Tibial artery (tissue), 4 donors: ENCODE measurements at regions not wholly inside any gene's neighbourhood (a gene's known extent, or its start where the extent isn't known, plus 50 kb on each side); places are given as distances from the start of the nearest gene placed in this dataset.

Experiments
- DNase-seq, 2 donors: peaks; one replicate each; pipeline ENCODE4 v3.0.0-alpha.2; 2019
- H3K27ac ChIP-seq, 2 donors: fragments of 200-600 bp; sonication (generic) in 1 of 2; 1 replicate in 1 of 2; 2 replicates in 1 of 2; pipeline ENCODE4 v1.5.1; 2018 to 2019; ENCODE audit warnings: mild to moderate bottlenecking in 1 of 2
- H3K27me3 ChIP-seq, 2 donors: fragments of 200-600 bp; sonication (generic) in 1 of 2; one replicate each; pipeline versions ENCODE4 v1.5.1 to v1.6.0; 2016 to 2019
- H3K36me3 ChIP-seq, 3 donors: fragments of 200-600 bp; sonication (generic) in 2 of 3; one replicate each; pipeline ENCODE4 v1.5.1; 2016 to 2019; ENCODE audit warnings: mild to moderate bottlenecking in 2 of 3
- H3K4me1 ChIP-seq, 4 donors: fragments of 200-600 bp; sonication (generic) in 2 of 4; 1 replicate in 3 of 4; 2 replicates in 1 of 4; pipeline ENCODE4 v1.5.1; 2016 to 2019
- H3K4me3 ChIP-seq, 2 donors: fragments of 200-600 bp; sonication (generic) in 1 of 2; 1 replicate in 1 of 2; 2 replicates in 1 of 2; pipeline ENCODE4 v1.5.1; 2018 to 2019; ENCODE audit warnings: mild to moderate bottlenecking in 2 of 2
- H3K9me3 ChIP-seq, 3 donors: fragments of 200-600 bp; sonication (generic) in 1 of 3; one replicate each; pipeline ENCODE4 v1.5.1; 2016 to 2019
- intact Hi-C: fragments of 100-400 bp; cut with DNase I; formaldehyde crosslinking; loops from one replicate; pipeline ENCODE4 v1.15.0; 2023; ENCODE audit warnings: low total_unique reads
- TF ChIP-seq, protein P1 (sequence below), 2 experiments: fragments of 200-600 bp in 1 of 2; fragments of 450-650 bp in 1 of 2; IDR thresholded peaks; one replicate each; pipeline ENCODE4 v1.5.1; 2017 to 2019; ENCODE audit warnings: antibody characterized with exemption in 2 of 2, mild to moderate bottlenecking in 1 of 2, moderate library complexity in 1 of 2

DNA sequence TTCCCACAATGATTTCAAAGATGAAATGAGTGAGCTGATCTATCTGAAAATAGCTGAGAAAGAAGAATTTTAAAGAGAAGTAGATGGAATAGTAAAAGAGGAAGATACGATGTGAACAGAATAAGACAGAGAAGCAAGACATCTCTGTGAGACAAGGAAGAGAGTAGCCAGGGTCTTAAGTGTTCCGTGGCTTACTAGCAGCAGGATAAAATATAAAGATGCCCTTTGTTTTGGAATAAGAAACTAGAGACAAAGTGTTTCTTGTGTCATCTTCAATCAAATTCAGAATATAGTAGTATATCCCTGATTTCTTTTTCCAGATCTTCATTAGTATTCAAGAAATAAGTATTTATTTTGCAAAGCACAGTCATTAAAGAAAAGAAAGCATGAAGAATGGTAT lies 281.0 kb upstream of the NECTIN3 start:
- peaks cover 0 to 9% (median 0%) of the 10 kb centered on the region in 4 donors for H3K4me1 ChIP-seq
- intact Hi-C loops = no loop called here
- no peak overlapping the region for H3K27ac ChIP-seq
- peaks cover 0 to 6% (median 0%) of the 10 kb centered on the region in 3 donors for H3K9me3 ChIP-seq
- TF ChIP-seq, protein P1, sequence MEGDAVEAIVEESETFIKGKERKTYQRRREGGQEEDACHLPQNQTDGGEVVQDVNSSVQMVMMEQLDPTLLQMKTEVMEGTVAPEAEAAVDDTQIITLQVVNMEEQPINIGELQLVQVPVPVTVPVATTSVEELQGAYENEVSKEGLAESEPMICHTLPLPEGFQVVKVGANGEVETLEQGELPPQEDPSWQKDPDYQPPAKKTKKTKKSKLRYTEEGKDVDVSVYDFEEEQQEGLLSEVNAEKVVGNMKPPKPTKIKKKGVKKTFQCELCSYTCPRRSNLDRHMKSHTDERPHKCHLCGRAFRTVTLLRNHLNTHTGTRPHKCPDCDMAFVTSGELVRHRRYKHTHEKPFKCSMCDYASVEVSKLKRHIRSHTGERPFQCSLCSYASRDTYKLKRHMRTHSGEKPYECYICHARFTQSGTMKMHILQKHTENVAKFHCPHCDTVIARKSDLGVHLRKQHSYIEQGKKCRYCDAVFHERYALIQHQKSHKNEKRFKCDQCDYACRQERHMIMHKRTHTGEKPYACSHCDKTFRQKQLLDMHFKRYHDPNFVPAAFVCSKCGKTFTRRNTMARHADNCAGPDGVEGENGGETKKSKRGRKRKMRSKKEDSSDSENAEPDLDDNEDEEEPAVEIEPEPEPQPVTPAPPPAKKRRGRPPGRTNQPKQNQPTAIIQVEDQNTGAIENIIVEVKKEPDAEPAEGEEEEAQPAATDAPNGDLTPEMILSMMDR (IDR thresholded peaks at IDR 0.05) = no peak
- no peaks in the 10 kb centered on the region for H3K36me3 ChIP-seq
- no peak for DNase-seq
- no peak overlapping the region for H3K4me3 ChIP-seq
- no peaks in the 10 kb centered on the region for H3K27me3 ChIP-seq

DNA sequence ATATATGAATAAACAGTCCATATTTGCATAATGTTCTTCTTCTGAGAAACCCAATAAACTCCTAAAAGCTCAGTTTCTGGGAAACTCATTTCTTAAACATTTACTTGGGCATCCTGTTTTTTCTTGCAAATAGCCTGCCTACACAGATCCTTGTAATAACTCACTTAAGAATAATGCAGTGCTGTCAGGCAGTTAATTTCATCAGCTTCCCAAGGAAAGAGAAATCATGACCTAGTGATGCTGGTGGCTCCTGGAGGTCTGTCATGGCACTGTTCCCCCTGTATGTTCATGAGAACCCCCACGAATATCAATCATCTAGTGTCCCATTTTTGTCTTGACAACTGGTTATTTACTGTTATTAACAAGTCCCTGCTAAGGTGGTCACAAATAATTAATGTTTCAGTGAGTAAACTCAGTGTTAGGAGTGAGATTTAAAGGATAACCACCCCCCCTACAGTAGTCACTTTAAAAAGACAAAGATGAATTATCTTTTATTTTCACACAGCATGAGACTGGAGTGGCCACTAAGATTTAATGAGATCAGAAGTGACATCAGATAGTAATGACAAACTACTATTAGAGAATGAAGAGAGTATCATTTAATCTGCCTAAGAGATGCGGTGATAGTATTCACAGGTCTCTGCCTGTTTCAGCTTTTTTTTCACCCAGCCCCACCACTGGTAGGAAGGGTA lies 279.5 kb upstream of the NECTIN3 start:
- no peaks in the 10 kb centered on the region for H3K27me3 ChIP-seq
- intact Hi-C loops = no loop called here
- DNase-seq = no peak
- H3K27ac ChIP-seq = no peak overlapping the region
- no peaks in the 10 kb centered on the region for H3K9me3 ChIP-seq
- no peak overlapping the region for H3K4me3 ChIP-seq
- H3K36me3 ChIP-seq = no peaks in the 10 kb centered on the region
- TF ChIP-seq, protein P1 (IDR thresholded peaks at IDR 0.05) = no peak
- peaks cover 0 to 9% (median 0%) of the 10 kb centered on the region in 4 donors for H3K4me1 ChIP-seq

DNA sequence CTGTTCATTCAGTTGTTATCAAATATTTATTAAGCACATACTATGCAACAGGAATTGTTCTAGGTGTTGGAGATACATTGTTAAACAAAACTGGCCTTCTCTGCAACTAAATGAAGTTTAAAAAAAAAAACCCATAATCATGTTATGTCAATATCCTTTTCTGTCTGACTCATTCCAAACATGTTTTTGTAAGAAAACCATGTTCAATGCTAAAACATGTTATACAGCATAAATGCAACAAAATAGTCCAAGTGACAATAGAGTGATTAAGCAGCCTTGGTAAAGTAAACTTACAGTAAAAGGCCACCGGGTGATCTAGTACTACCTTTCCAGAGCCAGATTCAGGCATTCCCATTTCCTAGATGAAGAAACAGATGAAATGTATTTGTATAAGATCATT lies 278.0 kb upstream of the NECTIN3 start:
- Histone ChIP-seq H3K27me3 (no peaks in the 10 kb centered on the region), H3K4me3 (no peak overlapping the region), H3K4me1 (peaks cover 0 to 12% (median 0%) of the 10 kb centered on the region in 4 donors), H3K27ac (no peak overlapping the region), H3K9me3 (no peaks in the 10 kb centered on the region), H3K36me3 (no peaks in the 10 kb centered on the region)
- TF ChIP-seq, protein P1 (IDR thresholded peaks at IDR 0.05) = no peak
- intact Hi-C loops = no loop called here
- no peak for DNase-seq

DNA sequence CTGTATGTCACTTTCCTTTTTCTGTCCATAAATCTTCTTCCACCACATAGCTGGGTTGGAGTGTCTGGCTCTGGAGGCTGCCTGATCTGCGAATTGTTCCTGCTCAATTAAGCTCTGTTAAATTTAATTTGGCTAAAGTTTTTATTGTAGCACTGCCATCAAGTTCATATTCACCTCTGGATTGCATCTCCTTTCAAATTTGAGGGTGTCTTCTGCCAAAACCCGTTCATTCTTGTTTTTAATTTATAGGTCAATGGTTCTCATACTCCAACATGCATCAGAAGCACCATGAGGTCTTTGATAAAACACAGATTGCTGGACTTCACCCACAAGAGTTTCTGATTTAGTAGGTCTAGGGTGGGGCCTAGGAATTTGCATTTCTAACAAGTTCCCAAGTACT lies 276.5 kb upstream of the NECTIN3 start:
- TF ChIP-seq, protein P1 (IDR thresholded peaks at IDR 0.05) = no peak
- no peak for DNase-seq
- Histone ChIP-seq H3K4me3 (no peak overlapping the region), H3K4me1 (peaks cover 0 to 19% (median 0%) of the 10 kb centered on the region in 4 donors), H3K27ac (no peak overlapping the region), H3K36me3 (no peaks in the 10 kb centered on the region), H3K9me3 (no peaks in the 10 kb centered on the region), H3K27me3 (no peaks in the 10 kb centered on the region)
- intact Hi-C loops = no loop called here

DNA sequence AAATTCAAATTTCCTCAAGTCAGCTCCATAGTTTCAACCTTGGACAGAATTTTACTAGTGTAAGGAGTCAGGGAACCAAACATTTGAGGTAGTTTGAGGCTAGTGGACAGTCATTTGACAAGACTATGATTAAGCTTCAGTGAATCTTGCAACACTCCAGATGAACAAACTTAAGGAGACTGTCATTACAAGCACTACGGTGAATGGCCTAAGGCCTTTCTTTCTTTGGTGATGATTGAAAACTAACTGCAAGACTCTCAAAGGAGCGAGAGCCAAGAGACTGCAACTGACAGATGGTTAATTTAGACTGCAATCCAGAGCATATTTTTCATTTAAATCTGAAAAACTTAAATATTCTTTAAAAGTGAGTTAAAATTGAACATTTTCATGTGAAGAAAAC lies 272.3 kb upstream of the NECTIN3 start:
- Histone ChIP-seq H3K27ac (no peak overlapping the region), H3K36me3 (no peaks in the 10 kb centered on the region), H3K9me3 (no peaks in the 10 kb centered on the region), H3K4me1 (peaks cover 0 to 11% (median 0%) of the 10 kb centered on the region in 4 donors), H3K27me3 (no peaks in the 10 kb centered on the region), H3K4me3 (no peak overlapping the region)
- TF ChIP-seq, protein P1 (IDR thresholded peaks at IDR 0.05) = no peak
- DNase-seq = no peak
- intact Hi-C loops = no loop called here
